Transverse colon (tissue), 4 donors: ENCODE measurements at regions not wholly inside any gene's neighbourhood (a gene's known extent, or its start where the extent isn't known, plus 50 kb on each side); places are given as distances from the start of the nearest gene placed in this dataset.

ENCODE experiments used
- DNase-seq: peaks from one replicate; pipeline ENCODE4 v3.0.0-alpha.2; 2019
- H3K27ac ChIP-seq, 4 donors: fragments of 200-600 bp; sonication (generic); 2 replicates each; pipeline ENCODE4 v1.5.1; 2016 to 2018; ENCODE audit warnings: inconsistent platforms in 4 of 4
- H3K27me3 ChIP-seq: fragments of 200-600 bp; sonication (generic); 2 replicates; pipeline ENCODE4 v1.5.1; 2017; ENCODE audit warnings: inconsistent platforms
- H3K36me3 ChIP-seq, 4 donors: fragments of 200-600 bp; sonication (generic); 2 replicates each; pipeline ENCODE4 v1.5.1; 2017 to 2019; ENCODE audit warnings: inconsistent platforms in 4 of 4
- H3K4me1 ChIP-seq, 4 donors: fragments of 200-600 bp; sonication (generic); 2 replicates each; pipeline ENCODE4 v1.5.1; 2017 to 2020; ENCODE audit warnings: inconsistent platforms in 4 of 4
- H3K4me3 ChIP-seq, 4 donors: fragments of 200-600 bp; sonication (generic); 1 replicate in 1 of 4; 2 replicates in 3 of 4; pipeline versions ENCODE4 v1.5.1 to v1.6.1; 2017 to 2019; ENCODE audit warnings: inconsistent platforms in 4 of 4
- H3K9me3 ChIP-seq, 2 donors: fragments of 200-600 bp; sonication (generic); 2 replicates each; pipeline ENCODE4 v1.5.1; 2017 to 2019; ENCODE audit warnings: inconsistent platforms in 2 of 2
- EP300 ChIP-seq: sonication (generic); formaldehyde crosslinking; IDR thresholded peaks from one replicate; pipeline ENCODE4 v1.6.1; 2017; ENCODE audit warnings: antibody characterized with exemption, low read depth
- POLR2A ChIP-seq: fragments of 450-650 bp; IDR thresholded peaks from one replicate; pipeline ENCODE4 v1.6.1; 2016; ENCODE audit warnings: antibody characterized with exemption, mild to moderate bottlenecking, moderate library complexity
- POLR2AphosphoS5 ChIP-seq, 3 donors: sonication (generic); formaldehyde crosslinking; IDR thresholded peaks; one replicate each; pipeline ENCODE4 v1.6.1; 2016; ENCODE audit warnings: antibody characterized with exemption in 3 of 3
- WGBS, 2 donors: methylation state at CpG; one replicate each; pipeline ENCODE4 v1.1.5; 2018; ENCODE audit warnings: low coverage in 1 of 2; 5-methylcytosine and 5-hydroxymethylcytosine counted together
- in situ Hi-C, 4 donors: fragments of 200-750 bp; cut with MboI; loops; one replicate each; pipeline versions ENCODE4 v1.15.0 to v1.15.1; 2017; ENCODE audit warnings: low sequenced_read_pairs in 3 of 4, low pct_ligation_motif_present in 1 of 4, low pct_unique_long_range_greater_than_20kb in 1 of 4
- intact Hi-C: fragments of 100-400 bp; cut with DNase I; formaldehyde crosslinking; loops from one replicate; pipeline ENCODE4 v1.15.1; 2023; ENCODE audit warnings: low total_unique reads
- TF ChIP-seq, protein P1 (sequence below), 5 experiments: fragments of 200-600 bp in 3 of 5; fragments of 450-650 bp in 2 of 5; sonication (generic) in 3 of 5; IDR thresholded peaks; 1 replicate in 2 of 5; 2 replicates in 3 of 5; pipeline ENCODE4 v1.5.1; 2016 to 2017; ENCODE audit warnings: antibody characterized with exemption in 5 of 5, inconsistent platforms in 3 of 5, mild to moderate bottlenecking in 2 of 5, moderate library complexity in 1 of 5

DNA sequence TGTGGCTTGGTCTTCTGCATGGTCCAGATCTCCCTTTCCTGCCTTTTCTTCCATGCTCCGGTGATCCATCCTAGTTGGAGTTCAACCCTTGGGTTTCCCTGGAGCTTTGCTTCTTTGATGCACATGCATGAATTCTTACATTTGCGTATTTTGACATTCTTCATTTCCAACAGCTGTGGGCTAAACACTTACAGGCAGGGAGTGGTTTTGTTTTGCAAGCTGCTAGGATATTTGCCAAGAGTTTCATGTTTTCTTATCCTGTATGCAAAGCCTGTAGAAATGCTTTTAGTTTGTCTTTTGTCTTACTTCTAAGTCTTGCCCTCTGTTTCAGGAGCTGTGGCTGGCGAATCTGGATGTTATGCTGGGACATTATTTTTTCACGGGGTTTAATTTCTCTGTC lies 90.3 kb upstream of the PAXBP1 start:
- intact Hi-C loops (no loop called here), in situ Hi-C loops (no loop called here)
- TF ChIP-seq POLR2AphosphoS5 (IDR thresholded peaks at IDR 0.05) (no peak), EP300 (no peak), POLR2A (no peak)
- TF ChIP-seq, protein P1, sequence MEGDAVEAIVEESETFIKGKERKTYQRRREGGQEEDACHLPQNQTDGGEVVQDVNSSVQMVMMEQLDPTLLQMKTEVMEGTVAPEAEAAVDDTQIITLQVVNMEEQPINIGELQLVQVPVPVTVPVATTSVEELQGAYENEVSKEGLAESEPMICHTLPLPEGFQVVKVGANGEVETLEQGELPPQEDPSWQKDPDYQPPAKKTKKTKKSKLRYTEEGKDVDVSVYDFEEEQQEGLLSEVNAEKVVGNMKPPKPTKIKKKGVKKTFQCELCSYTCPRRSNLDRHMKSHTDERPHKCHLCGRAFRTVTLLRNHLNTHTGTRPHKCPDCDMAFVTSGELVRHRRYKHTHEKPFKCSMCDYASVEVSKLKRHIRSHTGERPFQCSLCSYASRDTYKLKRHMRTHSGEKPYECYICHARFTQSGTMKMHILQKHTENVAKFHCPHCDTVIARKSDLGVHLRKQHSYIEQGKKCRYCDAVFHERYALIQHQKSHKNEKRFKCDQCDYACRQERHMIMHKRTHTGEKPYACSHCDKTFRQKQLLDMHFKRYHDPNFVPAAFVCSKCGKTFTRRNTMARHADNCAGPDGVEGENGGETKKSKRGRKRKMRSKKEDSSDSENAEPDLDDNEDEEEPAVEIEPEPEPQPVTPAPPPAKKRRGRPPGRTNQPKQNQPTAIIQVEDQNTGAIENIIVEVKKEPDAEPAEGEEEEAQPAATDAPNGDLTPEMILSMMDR (IDR thresholded peaks at IDR 0.05) = no peak
- Histone ChIP-seq H3K27ac (no peak overlapping the region), H3K36me3 (no peaks in the 10 kb centered on the region), H3K9me3 (no peaks in the 10 kb centered on the region), H3K4me1 (no peaks in the 10 kb centered on the region), H3K27me3 (peaks cover 19% of the 10 kb centered on the region), H3K4me3 (no peak overlapping the region)
- 63 to 83% methylated on average over 4 of the region's 4 CpGs for WGBS, 2 donors
- DNase-seq = no peak

DNA sequence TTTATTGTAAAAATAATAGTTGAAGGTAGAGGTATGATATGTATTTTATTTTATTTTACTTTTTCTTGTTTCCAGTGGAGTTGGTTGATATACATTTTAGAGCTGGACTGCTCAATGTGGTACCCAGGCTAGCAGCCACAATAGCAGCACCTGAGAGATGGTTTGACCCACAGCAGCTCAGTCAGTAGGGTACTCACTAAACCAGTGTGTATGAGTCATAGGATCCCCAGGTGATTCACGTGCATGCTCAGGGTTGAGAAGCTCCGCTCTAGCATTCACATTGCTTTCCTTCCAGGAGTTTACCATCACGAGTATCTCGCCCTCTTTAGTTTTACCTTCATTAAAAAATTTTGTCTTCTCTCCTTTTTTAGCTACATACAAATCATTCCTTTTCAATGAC lies 96.0 kb upstream of the PAXBP1 start:
- Histone ChIP-seq H3K27me3 (peaks cover 2% of the 10 kb centered on the region), H3K4me1 (no peaks in the 10 kb centered on the region), H3K36me3 (no peaks in the 10 kb centered on the region), H3K9me3 (no peaks in the 10 kb centered on the region), H3K27ac (no peak overlapping the region), H3K4me3 (no peak overlapping the region)
- intact Hi-C loops (no loop called here), in situ Hi-C loops (no loop called here)
- WGBS, 2 donors = 62 to 77% methylated on average over 3 to 4 of the region's 4 CpGs
- no peak for TF ChIP-seq POLR2AphosphoS5 (IDR thresholded peaks at IDR 0.05)
- TF ChIP-seq, protein P1 (IDR thresholded peaks at IDR 0.05) = no peak
- TF ChIP-seq EP300 = no peak
- TF ChIP-seq POLR2A = no peak
- no peak for DNase-seq

DNA sequence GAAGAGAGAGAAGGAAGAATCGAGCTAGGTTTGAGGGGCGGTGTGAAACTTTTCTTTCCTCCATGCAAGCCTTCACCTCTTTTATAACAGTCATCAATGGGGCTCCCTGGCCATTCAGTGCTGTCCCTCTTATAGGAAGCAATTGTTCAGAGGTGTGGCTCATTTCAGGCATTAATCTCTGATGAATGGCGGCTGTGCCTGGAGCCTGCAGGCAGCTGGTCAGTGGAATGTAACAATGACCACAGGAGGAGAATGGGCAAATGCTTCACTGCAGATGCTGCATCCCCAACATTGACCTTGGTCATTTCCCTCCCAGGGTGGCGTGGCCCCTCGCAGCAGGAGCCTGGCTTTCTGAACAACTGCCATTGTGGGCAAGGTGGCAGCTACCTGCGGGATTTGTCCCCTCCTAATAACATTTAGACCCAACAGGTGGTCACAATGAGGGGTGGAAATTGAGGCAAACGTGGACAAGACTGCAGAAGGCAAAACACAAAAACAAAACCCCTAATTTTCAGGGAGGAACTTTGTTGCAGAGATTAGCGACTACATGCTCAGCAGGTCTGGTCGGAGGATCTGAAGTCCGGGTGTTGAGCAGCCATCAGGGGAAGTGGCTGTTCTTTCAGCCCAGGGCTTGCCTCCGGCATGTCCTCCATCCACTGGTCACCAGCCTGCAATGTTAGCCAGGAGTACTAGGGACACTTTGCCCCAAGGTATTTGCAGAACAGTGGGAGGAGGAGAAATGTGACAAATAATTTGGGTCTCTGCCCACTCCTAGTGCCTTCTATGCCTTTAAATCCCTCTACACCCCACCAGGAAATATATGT lies 97.3 kb upstream of the PAXBP1 start:
- H3K4me1 ChIP-seq = no peaks in the 10 kb centered on the region
- no peak for DNase-seq
- TF ChIP-seq POLR2AphosphoS5 (IDR thresholded peaks at IDR 0.05) = no peak
- no peak for TF ChIP-seq POLR2A
- H3K27ac ChIP-seq = no peak overlapping the region
- H3K27me3 ChIP-seq = no peaks in the 10 kb centered on the region
- 72 to 79% methylated on average over 7 to 11 of the region's 11 CpGs for WGBS, 2 donors
- intact Hi-C loops (no loop called here), in situ Hi-C loops (no loop called here)
- no peak overlapping the region for H3K4me3 ChIP-seq
- no peaks in the 10 kb centered on the region for H3K36me3 ChIP-seq
- H3K9me3 ChIP-seq = no peaks in the 10 kb centered on the region

DNA sequence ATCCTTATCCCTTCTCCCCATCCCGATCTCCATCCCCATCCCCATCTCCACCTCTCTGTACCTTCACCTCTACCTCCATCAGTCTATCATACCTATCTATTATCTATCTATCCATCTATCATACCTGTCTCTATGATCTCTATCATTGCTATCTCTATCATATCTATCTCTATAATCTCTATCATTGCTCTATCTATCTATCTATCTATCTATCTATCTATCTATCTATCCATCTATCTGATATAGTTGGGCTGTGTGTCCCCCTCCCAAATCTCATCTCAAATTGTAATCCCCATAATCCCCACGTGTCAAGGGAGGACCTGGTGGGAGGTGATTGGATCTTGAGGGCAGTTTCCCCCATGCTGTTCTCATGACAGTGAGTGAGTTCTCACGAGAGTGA lies 97.9 kb upstream of the PAXBP1 start:
- intact Hi-C loops = no loop called here
- H3K4me1 ChIP-seq = no peaks in the 10 kb centered on the region
- 47 to 70% methylated on average over 3 of the region's 3 CpGs for WGBS, 2 donors

More for the DNA sequence above, 97.9 kb upstream of the PAXBP1 start:
- H3K27me3 ChIP-seq = no peaks in the 10 kb centered on the region
- in situ Hi-C loops = no loop called here
- TF ChIP-seq POLR2A = no peak
- TF ChIP-seq, protein P1 (IDR thresholded peaks at IDR 0.05) = no peak
- TF ChIP-seq EP300 = no peak
- no peak for TF ChIP-seq POLR2AphosphoS5 (IDR thresholded peaks at IDR 0.05)
- no peaks in the 10 kb centered on the region for H3K36me3 ChIP-seq
- no peaks in the 10 kb centered on the region for H3K9me3 ChIP-seq
- no peak overlapping the region for H3K4me3 ChIP-seq
- H3K27ac ChIP-seq = no peak overlapping the region
- no peak for DNase-seq
